WERI-Rb-1 (cell line): ENCODE measurements at regions not wholly inside any gene's neighbourhood (a gene's known extent, or its start where the extent isn't known, plus 50 kb on each side); places are given as distances from the start of the nearest gene placed in this dataset.

Source experiments
- DNase-seq: peaks from one replicate; pipeline ENCODE4 v3.0.0-alpha.2; 2020
- H3K27ac ChIP-seq: fragments of 250-450 bp; sonication (Bioruptor Pico); 2 replicates; pipeline ENCODE4 v1.5.1; 2020; ENCODE audit warnings: mild to moderate bottlenecking, moderate library complexity
- H3K27me3 ChIP-seq: fragments of 250-450 bp; sonication (Bioruptor Pico); 2 replicates; pipeline ENCODE4 v1.5.1; 2021; ENCODE audit warnings: mild to moderate bottlenecking, low read depth, moderate library complexity; ENCODE audit not compliant: insufficient read depth, severe bottlenecking
- H3K36me3 ChIP-seq: fragments of 250-450 bp; sonication (Bioruptor Pico); 2 replicates; pipeline ENCODE4 v1.5.1; 2020; ENCODE audit warnings: mild to moderate bottlenecking, moderate library complexity
- H3K4me3 ChIP-seq: 2 replicates; pipeline ENCODE4 v1.5.1; 2011; ENCODE audit warnings: low read depth, mild to moderate bottlenecking, control low read depth, low read length
- H3K9me3 ChIP-seq: fragments of 250-450 bp; sonication (Bioruptor Pico); 2 replicates; pipeline ENCODE4 v1.5.1; 2021; ENCODE audit warnings: mild to moderate bottlenecking, moderate library complexity; ENCODE audit not compliant: severe bottlenecking
- CTCF ChIP-seq: IDR thresholded peaks from 2 replicates; pipeline ENCODE4 v1.5.1; 2011; ENCODE audit warnings: low read depth, mild to moderate bottlenecking, control low read depth, inconsistent platforms, low read length

GRCh38 chr22:47556473-47556872 is 794.0 kb downstream of the TBC1D22A start:
- no peak overlapping the region for H3K4me3 ChIP-seq
- no peaks in the 10 kb centered on the region for H3K27me3 ChIP-seq
- no peaks in the 10 kb centered on the region for H3K36me3 ChIP-seq
- H3K9me3 ChIP-seq = no peaks in the 10 kb centered on the region
- no peak overlapping the region for H3K27ac ChIP-seq
- DNase-seq = no peak
- TF ChIP-seq CTCF = no peak

DNA sequence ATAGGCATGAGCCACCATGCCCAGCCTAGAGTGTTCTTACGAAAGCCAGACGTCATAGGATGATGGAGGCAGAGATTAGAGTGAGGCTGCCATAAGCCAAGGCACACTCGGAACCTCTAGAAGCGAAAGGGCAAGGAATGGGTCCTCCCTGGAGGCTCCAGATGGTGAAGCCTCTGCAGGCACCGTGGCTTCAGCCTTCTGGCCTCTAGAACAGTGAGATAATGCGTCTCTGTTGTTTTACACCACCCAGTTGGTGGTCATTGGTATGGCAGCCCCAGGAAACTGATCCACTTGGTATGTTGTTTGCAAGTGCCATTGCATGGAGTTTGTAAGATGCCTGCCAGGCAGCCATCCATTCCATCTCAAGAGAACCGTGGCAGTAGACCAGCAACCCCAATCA is 791.0 kb downstream of the TBC1D22A start:
- Histone ChIP-seq H3K27me3 (no peaks in the 10 kb centered on the region), H3K9me3 (no peaks in the 10 kb centered on the region), H3K36me3 (no peaks in the 10 kb centered on the region), H3K4me3 (no peak overlapping the region), H3K27ac (no peak overlapping the region)
- no peak for DNase-seq
- TF ChIP-seq CTCF = no peak

DNA sequence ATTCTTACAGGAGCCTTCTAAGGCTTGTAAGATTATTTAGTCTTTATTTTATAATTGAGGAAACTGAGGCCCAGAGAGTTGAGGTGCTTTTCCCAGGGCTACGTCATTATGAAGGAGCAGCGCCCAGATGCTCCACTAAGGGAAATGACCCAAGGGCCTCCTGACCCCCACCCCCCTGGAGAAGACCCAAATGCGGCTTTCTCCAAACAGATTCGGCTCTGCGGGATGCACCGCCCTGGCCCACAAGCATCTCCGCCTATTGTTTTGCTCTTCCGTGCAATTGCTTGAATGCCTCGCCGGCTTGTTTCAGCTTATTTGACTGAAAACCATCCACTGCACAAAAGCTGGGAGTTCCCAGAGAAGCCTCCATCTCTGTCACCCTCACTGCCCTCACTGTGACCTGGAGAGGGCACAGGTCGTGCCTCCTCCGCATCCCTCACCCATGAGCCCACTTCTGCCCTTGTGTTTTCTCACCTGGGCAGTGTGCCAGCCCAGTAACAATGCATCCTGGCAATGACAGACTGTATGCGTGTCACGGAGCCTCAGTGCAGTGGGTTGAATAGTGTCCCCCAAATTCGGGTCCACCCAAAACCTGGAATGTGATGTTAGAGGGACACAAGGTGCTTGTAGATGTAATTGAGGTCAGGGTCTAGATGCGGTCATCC is 790.2 kb downstream of the TBC1D22A start:
- no peak for DNase-seq
- no peaks in the 10 kb centered on the region for H3K9me3 ChIP-seq
- H3K27ac ChIP-seq = no peak overlapping the region
- no peaks in the 10 kb centered on the region for H3K27me3 ChIP-seq
- no peak overlapping the region for H3K4me3 ChIP-seq
- no peak for TF ChIP-seq CTCF
- H3K36me3 ChIP-seq = no peaks in the 10 kb centered on the region

- H3K36me3 ChIP-seq = no peaks in the 10 kb centered on the region
- H3K27me3 ChIP-seq = no peaks in the 10 kb centered on the region
- no peak for DNase-seq
- H3K27ac ChIP-seq = no peak overlapping the region
- H3K4me3 ChIP-seq = no peak overlapping the region
- H3K9me3 ChIP-seq = no peaks in the 10 kb centered on the region
- no peak for TF ChIP-seq CTCF
Observed at GRCh38 chr22:47552024-47552423, 789.6 kb downstream of the TBC1D22A start.

DNA sequence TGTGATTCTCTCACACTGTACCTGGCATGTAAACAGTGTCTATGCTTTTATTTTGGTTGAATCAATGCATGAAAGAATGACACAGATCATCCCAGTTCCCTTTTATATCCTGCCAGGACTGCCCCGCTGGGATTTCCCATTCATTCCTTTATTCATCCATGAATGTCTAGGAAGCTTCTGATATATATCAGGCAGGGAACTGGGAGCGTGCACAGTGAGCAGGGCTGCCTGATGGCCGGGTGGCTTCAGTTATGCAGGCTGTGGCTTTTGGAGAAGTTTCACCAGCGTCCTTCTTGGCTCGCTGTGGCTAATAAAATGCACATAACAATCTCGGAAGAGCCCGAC is 789.0 kb downstream of the TBC1D22A start:
- TF ChIP-seq CTCF = no peak
- no peak overlapping the region for H3K4me3 ChIP-seq
- DNase-seq = no peak
- no peaks in the 10 kb centered on the region for H3K9me3 ChIP-seq
- no peaks in the 10 kb centered on the region for H3K27me3 ChIP-seq
- H3K36me3 ChIP-seq = no peaks in the 10 kb centered on the region
- H3K27ac ChIP-seq = no peak overlapping the region
